Ovary (tissue), 3 donors: ENCODE measurements at regions not wholly inside any gene's neighbourhood (a gene's known extent, or its start where the extent isn't known, plus 50 kb on each side); places are given as distances from the start of the nearest gene placed in this dataset.

ENCODE experiments used
- POLR2A ChIP-seq: fragments of 450-650 bp; IDR thresholded peaks from one replicate; pipeline ENCODE4 v1.6.1; 2017; ENCODE audit warnings: antibody characterized with exemption, mild to moderate bottlenecking, moderate library complexity
- TF ChIP-seq, protein P1 (sequence below), 3 donors: fragments of 450-650 bp in 2 of 3; fragments of 200-600 bp in 1 of 3; IDR thresholded peaks; one replicate each; pipeline versions ENCODE4 v1.5.1 to v1.8.0; 2016 to 2022; ENCODE audit warnings: antibody characterized with exemption in 3 of 3, mild to moderate bottlenecking in 1 of 3
- donor health status: DM: no; HTN: no; CAD: no.

DNA sequence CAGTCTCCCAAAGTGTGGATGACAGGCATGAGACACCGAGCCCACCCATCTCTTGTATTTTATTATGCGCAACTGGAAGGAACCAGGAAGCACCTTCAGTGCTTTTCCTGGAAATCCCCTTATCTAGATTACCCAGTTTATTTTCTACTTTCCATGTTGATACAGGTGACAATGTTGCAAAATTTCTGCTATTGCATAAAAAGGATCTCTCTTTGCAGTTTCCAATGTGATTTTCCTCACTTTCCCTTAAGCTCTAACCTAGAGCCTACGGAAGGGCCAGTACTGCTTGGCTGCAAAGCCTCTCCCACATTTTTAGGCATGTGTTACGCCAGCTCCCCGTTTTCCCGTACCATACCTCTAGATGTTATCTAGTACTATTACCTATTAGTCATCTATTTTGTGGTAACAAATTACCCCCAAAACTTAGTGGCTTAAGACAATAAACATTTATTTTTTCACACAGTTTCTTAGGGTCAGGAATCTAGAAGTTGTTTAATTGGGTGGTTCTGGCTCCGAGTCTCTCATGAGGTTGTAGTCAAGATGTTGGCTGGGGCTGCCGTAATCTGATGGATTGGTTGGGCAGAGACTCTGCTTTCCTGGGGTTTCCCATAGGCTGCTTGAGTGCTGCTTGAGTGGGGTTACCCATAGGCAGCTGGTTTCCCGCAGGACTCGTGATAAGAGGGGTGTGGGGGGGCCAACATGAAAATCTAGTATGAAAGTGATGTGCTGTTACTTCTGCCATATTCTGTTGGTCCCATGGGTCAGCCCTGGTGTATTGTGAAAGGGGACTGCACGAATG lies 131.5 kb upstream of the HNRNPU start:
- TF ChIP-seq, protein P1, sequence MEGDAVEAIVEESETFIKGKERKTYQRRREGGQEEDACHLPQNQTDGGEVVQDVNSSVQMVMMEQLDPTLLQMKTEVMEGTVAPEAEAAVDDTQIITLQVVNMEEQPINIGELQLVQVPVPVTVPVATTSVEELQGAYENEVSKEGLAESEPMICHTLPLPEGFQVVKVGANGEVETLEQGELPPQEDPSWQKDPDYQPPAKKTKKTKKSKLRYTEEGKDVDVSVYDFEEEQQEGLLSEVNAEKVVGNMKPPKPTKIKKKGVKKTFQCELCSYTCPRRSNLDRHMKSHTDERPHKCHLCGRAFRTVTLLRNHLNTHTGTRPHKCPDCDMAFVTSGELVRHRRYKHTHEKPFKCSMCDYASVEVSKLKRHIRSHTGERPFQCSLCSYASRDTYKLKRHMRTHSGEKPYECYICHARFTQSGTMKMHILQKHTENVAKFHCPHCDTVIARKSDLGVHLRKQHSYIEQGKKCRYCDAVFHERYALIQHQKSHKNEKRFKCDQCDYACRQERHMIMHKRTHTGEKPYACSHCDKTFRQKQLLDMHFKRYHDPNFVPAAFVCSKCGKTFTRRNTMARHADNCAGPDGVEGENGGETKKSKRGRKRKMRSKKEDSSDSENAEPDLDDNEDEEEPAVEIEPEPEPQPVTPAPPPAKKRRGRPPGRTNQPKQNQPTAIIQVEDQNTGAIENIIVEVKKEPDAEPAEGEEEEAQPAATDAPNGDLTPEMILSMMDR (IDR thresholded peaks at IDR 0.05): no peak
- no peak for TF ChIP-seq POLR2A
